H1 (cell line): ENCODE measurements at regions not wholly inside any gene's neighbourhood (a gene's known extent, or its start where the extent isn't known, plus 50 kb on each side); places are given as distances from the start of the nearest gene placed in this dataset.

Source experiments
- CHD1 ChIP-seq: IDR thresholded peaks from 2 replicates; pipeline ENCODE4 v1.6.1; 2012; ENCODE audit warnings: low read depth, low read length, improper control_type of control experiment
- E2F6 ChIP-seq: IDR thresholded peaks from 2 replicates; pipeline ENCODE4 v1.6.1; 2012; ENCODE audit warnings: inconsistent platforms
- EGR1 ChIP-seq: IDR thresholded peaks from 2 replicates; pipeline ENCODE4 v1.6.1; 2011; ENCODE audit warnings: low read depth, low read length, borderline replicate concordance
- RAD21 ChIP-seq, 2 experiments: IDR thresholded peaks in 1 of 2; conservative IDR thresholded peaks in 1 of 2; 2 replicates each; pipeline ENCODE4 v1.6.1; 2011; ENCODE audit warnings: low read depth in 2 of 2, low read length in 2 of 2, improper control_type of control experiment in 1 of 2, inconsistent platforms in 1 of 2, mild to moderate bottlenecking in 1 of 2, moderate library complexity in 1 of 2
- RNF2 ChIP-seq: fragments of 200-900, 300-1000 bp; sonication (generic); IDR thresholded peaks from 2 replicates; pipeline ENCODE4 v1.7.1; 2016; ENCODE audit warnings: borderline replicate concordance, low read depth, mild to moderate bottlenecking, antibody characterized with exemption, low read length; ENCODE audit not compliant: poor library complexity, severe bottlenecking; ENCODE audit errors: missing control alignments
- SIRT6 ChIP-seq: IDR thresholded peaks from one replicate; pipeline ENCODE4 v1.7.1; 2012; ENCODE audit warnings: low read length, inconsistent platforms
- SP2 ChIP-seq: IDR thresholded peaks from 2 replicates; pipeline ENCODE4 v1.6.1; 2012; ENCODE audit warnings: mild to moderate bottlenecking, low read length, inconsistent platforms
- TBP ChIP-seq: IDR thresholded peaks from 2 replicates; pipeline ENCODE4 v1.6.1; 2011; ENCODE audit warnings: low read depth, low read length, improper control_type of control experiment

- TF ChIP-seq RAD21 (IDR thresholded peaks at IDR 0.05 in 1 of 2, conservative IDR thresholded peaks at IDR 0.05 in 1 of 2; ENCODE audit: low read depth in 2 of 2, low read length in 2 of 2) (no peak), SP2 (no peak), SIRT6 (no peak), CHD1 (no peak), TBP (no peak), E2F6 (no peak), RNF2 (no peak), EGR1 (no peak)
These were observed 382.5 kb upstream of the KIRREL3 start (continued) for GRCh38 chr11:127383026-127383425.
